BJ (cell line): ENCODE measurements at regions not wholly inside any gene's neighbourhood (a gene's known extent, or its start where the extent isn't known, plus 50 kb on each side); places are given as distances from the start of the nearest gene placed in this dataset.

ENCODE experiments used
- CTCF ChIA-PET: fragments of 350-600 bp; formaldehyde crosslinking; extraction: SDS; loops from one replicate; lab custom pipeline; 2021; ENCODE audit warnings: antibody characterized with exemption, inconsistent platforms; lab: Yijun Ruan, JAX
- POLR2A ChIA-PET: fragments of 300-600 bp; sonication (Branson Sonifier 250); formaldehyde crosslinking; extraction: SDS; loops from one replicate; lab custom pipeline; 2021; ENCODE audit warnings: antibody characterized with exemption; lab: Charles Lee
- DNase-seq: peaks from one replicate; pipeline ENCODE4 v3.0.0-alpha.2; 2011; ENCODE audit warnings: low read depth
- H3K27me3 ChIP-seq: 2 replicates; pipeline ENCODE4 v1.6.0; 2011; ENCODE audit warnings: low read length; ENCODE audit not compliant: control insufficient read depth, insufficient read depth
- H3K36me3 ChIP-seq: 2 replicates; pipeline ENCODE4 v1.5.1; 2011; ENCODE audit warnings: low read length; ENCODE audit not compliant: control insufficient read depth, insufficient read depth
- H3K4me3 ChIP-seq: 2 replicates; pipeline ENCODE4 v1.5.1; 2011; ENCODE audit warnings: low read depth, mild to moderate bottlenecking, control low read depth, low read length
- CTCF ChIP-seq: IDR thresholded peaks from 2 replicates; pipeline ENCODE4 v1.5.1; 2011; ENCODE audit warnings: low read depth, mild to moderate bottlenecking, control low read depth, inconsistent platforms, low read length, moderate library complexity; ENCODE audit not compliant: insufficient read depth

- no peak for TF ChIP-seq CTCF
Measured at GRCh38 chr14:95408731-95409476, 89.2 kb upstream of the CLMN start.

GRCh38 chr14:95407354-95407753 is 87.6 kb upstream of the CLMN start:
- Histone ChIP-seq H3K27me3 (no peaks in the 10 kb centered on the region), H3K36me3 (no peaks in the 10 kb centered on the region), H3K4me3 (no peak overlapping the region)
- CTCF ChIA-PET: no interaction called here
- DNase-seq: no peak
- POLR2A ChIA-PET: no interaction called here
- TF ChIP-seq CTCF: no peak

More at GRCh38 chr14:95408731-95409476, 89.2 kb upstream of the CLMN start:
- Histone ChIP-seq H3K36me3 (no peaks in the 10 kb centered on the region; the same call in 1 of the 2 replicates), H3K27me3 (no peaks in the 10 kb centered on the region), H3K4me3 (no peak overlapping the region)
- DNase-seq: no peak
- POLR2A ChIA-PET: no interaction called here
- CTCF ChIA-PET: no interaction called here

- Histone ChIP-seq H3K36me3 (no peaks in the 10 kb centered on the region), H3K4me3 (no peak overlapping the region), H3K27me3 (no peaks in the 10 kb centered on the region)
- no peak for DNase-seq
- POLR2A ChIA-PET: no interaction called here
- TF ChIP-seq CTCF: no peak
- CTCF ChIA-PET: no interaction called here
Measured at GRCh38 chr14:95406756-95407277, 87.1 kb upstream of the CLMN start.

- ChIA-PET POLR2A (no interaction called here), CTCF (interaction anchor here (0.7 kb wide), 1 partner anchor 869 kb away, joined by 3 read pairs; no protein-coding TSS in a partner anchor)
- DNase-seq: no peak
- no peaks in the 10 kb centered on the region for H3K36me3 ChIP-seq
- H3K27me3 ChIP-seq: no peaks in the 10 kb centered on the region
- TF ChIP-seq CTCF: no peak
- no peak overlapping the region for H3K4me3 ChIP-seq
Measured at GRCh38 chr14:95404583-95404982, 84.9 kb upstream of the CLMN start.

GRCh38 chr14:95402578-95402977 is 82.9 kb upstream of the CLMN start:
- no peak for TF ChIP-seq CTCF
- DNase-seq: no peak
- no peaks in the 10 kb centered on the region for H3K36me3 ChIP-seq
- no peaks in the 10 kb centered on the region for H3K27me3 ChIP-seq
- ChIA-PET POLR2A (no interaction called here), CTCF (no interaction called here)
- no peak overlapping the region for H3K4me3 ChIP-seq
